HG03439 (cell line): ENCODE measurements at regions not wholly inside any gene's neighbourhood (a gene's known extent, or its start where the extent isn't known, plus 50 kb on each side); places are given as distances from the start of the nearest gene placed in this dataset.

Source experiments
- ATAC-seq: cut with Tn5 transposase; IDR thresholded peaks from one replicate; pipeline ENCODE4 v1.9.1; 2021; ENCODE audit warnings: mild to moderate bottlenecking, moderate library complexity; ENCODE audit not compliant: unreplicated experiment

- ATAC-seq, result no peak
Observed at GRCh38 chr18:4653418-4653817, 198.3 kb upstream of the DLGAP1 start.

- no peak for ATAC-seq
Observed at GRCh38 chr18:4641771-4642368, 186.8 kb upstream of the DLGAP1 start.

- ATAC-seq, result no peak
Observed at GRCh38 chr18:4640349-4641012, 185.4 kb upstream of the DLGAP1 start.

- ATAC-seq, result peak; percentile 77
Observed at GRCh38 chr18:4639628-4640310, 184.7 kb upstream of the DLGAP1 start.

- ATAC-seq, result no peak
Observed at GRCh38 chr18:4638680-4639079, 183.6 kb upstream of the DLGAP1 start.

GRCh38 chr18:4637876-4638275 lies 182.8 kb upstream of the DLGAP1 start:
- ATAC-seq, result no peak

GRCh38 chr18:4636967-4637366 lies 181.9 kb upstream of the DLGAP1 start:
- no peak for ATAC-seq

GRCh38 chr18:4631239-4631638 lies 176.1 kb upstream of the DLGAP1 start:
- ATAC-seq, result no peak

- no peak for ATAC-seq
Observed at GRCh38 chr18:4605212-4605611, 150.1 kb upstream of the DLGAP1 start.

- no peak for ATAC-seq
Observed at GRCh38 chr18:4603955-4604354, 148.8 kb upstream of the DLGAP1 start.

GRCh38 chr18:4599312-4599711 lies 144.2 kb upstream of the DLGAP1 start:
- ATAC-seq, result no peak

- ATAC-seq, result no peak
Observed at GRCh38 chr18:4597301-4597700, 142.2 kb upstream of the DLGAP1 start.

- ATAC-seq, result no peak
Observed at GRCh38 chr18:4593895-4594294, 138.8 kb upstream of the DLGAP1 start.

GRCh38 chr18:4593459-4593858 lies 138.4 kb upstream of the DLGAP1 start:
- no peak for ATAC-seq

GRCh38 chr18:4589056-4589800 lies 134.1 kb upstream of the DLGAP1 start:
- ATAC-seq, result no peak

- no peak for ATAC-seq
Observed at GRCh38 chr18:4587204-4587603, 132.1 kb upstream of the DLGAP1 start.

- no peak for ATAC-seq
Observed at GRCh38 chr18:4586731-4587130, 131.6 kb upstream of the DLGAP1 start.

GRCh38 chr18:4582431-4583335 lies 127.6 kb upstream of the DLGAP1 start:
- ATAC-seq, result no peak

GRCh38 chr18:4581966-4582365 lies 126.9 kb upstream of the DLGAP1 start:
- no peak for ATAC-seq

GRCh38 chr18:4578449-4578848 lies 123.3 kb upstream of the DLGAP1 start:
- no peak for ATAC-seq

GRCh38 chr18:4573735-4574134 lies 118.6 kb upstream of the DLGAP1 start:
- ATAC-seq, result no peak
